ENCODE measurements at regions not wholly inside any gene's neighbourhood (a gene's known extent, or its start where the extent isn't known, plus 50 kb on each side); places are given as distances from the start of the nearest gene placed in this dataset.
"Not testable (repeated sequence)": the region's sequence is repeated elsewhere in the genome, so short reads cannot be mapped to it uniquely, and the experiment has no call there.

DNA sequence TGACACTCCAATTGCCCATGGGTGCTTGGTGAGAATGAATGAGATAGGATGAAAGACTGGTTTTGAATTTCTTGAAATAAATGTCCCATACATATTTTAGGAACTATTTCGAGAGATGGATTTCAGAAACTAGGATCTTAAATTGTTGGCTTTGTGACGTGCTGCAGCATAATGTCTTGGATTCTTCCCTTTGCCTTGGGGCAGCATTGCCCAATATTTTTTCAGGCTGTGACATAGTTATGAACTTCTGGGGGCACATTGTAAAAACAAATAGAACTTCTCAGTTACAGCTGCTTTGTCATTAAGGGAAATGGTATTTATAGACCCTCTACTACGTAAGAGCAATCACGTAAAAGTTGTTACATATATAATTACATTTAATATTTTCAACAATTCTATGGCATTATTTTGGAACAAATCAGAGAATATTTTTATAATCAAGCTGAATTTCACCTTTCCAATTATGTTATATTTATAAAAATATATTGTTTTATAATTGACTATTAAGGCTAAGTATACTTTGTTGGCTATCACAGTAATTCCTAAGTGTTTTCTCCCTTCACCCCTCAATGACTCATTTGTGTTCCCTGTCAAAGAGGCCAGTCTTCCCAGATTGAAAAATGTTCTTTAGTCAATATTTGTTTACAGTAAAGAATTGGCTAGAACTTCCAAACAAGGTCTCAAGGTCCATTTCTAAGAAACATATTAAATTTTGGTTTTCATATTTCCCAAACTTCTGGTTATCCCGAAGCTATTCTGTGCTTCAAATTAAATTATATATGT is 1388.3 kb upstream of the ACO1 start:
- no peak for DNase-seq (ENCODE audit: low read depth)

DNA sequence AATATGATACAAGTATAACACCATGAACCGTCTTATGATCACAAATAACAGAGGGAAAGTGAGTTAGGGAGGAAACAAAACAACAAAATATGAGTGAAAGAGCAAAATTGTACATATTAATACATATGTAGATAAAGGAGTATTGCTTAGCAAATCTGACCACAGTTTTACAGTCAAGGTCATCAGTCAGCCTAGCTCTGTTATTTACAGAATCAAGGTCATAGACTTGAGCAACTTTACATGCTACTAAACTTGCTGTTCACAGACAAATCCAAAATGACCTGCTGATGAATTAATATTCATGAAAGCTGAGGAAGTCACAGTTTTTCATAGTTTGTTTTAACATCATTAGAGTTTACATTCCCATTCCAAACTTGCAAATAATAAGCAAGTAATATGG is 1387.7 kb upstream of the ACO1 start:
- no peak for DNase-seq (ENCODE audit: low read depth)

DNA sequence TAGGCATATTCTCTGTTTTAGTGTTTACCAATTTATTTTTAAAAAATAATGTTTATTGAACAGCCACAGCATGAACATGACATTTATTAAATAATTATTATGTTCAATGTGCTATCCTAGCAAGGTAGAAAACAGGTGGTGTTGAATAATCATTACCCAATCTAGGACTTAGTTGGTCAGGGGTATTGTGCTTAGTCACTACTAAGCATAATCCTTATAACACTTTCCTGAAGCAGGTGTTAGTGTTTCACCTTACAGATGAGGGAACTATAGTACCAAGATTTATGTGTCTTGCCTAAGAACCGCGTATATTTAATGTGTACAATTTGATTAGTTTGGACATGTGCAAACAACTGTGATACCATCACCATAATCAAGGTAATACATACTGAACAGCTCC is 1387.2 kb upstream of the ACO1 start:
- no peak for DNase-seq (ENCODE audit: low read depth)

DNA sequence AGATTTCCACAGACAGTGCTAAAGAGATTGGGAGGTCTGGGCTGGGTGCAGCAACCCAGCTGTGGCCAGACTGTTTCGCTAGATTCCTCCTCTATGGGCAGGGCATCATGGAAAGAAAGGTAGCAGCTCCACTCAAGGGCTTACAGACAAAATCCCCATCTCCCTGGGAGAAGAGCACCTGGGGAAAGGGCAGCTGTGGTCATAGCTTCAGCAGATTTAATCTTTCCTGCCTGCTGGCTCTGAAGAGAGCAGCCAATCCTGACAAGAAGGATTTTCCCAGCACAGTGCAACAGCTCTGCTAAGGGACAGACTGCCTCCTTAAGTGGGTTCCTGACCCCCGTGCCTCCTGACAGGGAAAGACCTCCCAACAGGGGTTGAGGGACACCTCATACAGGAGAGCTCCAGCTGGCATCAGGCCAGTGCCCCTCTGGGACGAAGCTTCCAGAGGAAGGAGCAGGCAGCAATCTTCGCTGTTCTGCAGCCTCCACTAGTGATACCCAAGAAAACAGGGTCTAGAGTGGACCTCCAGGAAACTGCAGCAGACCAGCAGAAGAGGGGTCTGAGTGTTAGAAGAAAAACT is 1379.3 kb upstream of the ACO1 start:
- DNase-seq (ENCODE audit: low read depth) = no peak

DNA sequence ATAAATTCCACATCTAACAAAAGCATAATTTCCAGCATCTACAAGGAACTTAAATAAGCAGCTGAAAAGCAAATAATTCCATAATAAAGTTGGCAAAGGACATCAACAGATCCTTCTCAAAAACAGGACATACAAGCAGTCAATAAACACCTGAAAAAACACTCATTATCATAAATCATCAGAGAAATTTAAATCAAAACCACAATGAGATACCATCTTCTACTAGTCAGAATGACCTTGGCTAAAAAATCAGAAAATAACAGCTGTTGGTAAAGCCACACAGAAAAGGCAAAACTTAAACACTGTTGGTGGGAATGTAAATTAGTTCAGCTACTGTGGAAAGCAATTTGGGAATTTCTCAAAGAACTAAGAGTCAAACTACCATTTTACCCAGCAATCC is 1371.1 kb upstream of the ACO1 start:
- no peak for DNase-seq (ENCODE audit: low read depth)

DNA sequence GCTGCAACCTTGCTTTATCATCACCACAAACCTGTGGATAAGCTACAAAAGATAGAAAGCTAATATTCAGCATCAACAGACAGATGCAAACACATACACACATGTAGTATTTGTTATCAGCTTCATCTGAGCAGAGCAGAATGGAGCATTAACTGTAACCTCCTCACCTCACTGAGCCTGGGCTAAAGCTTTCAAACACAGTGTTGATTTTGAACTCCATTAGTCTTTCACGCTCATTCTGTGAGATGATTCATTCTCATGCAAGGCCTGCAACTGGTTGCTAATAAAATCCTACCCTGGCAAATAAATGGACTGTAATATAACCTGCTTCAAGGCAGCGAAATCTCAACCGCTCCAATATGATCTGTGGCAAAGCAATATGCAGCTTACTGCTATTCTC is 1360.6 kb upstream of the ACO1 start:
- no peak for DNase-seq (ENCODE audit: low read depth)

DNA sequence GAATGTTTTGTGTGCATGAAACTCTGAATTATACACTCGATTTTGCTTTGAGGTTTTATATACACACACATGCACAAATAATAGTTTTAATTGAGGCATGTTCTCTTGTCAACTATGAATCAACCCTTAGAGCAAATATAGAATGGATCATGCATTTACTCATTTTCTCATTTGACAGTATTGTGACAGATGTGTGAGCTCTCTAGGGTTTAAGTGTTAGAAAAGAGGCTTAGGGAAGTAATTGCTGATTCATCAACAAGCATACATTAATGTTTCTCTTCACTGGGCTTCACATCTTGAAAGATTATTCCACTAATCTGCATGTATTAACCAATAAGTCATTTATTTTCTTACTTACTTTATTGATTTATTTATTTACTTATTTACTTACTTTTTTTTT is 1356.8 kb upstream of the ACO1 start:
- DNase-seq (ENCODE audit: low read depth) = no peak

DNA sequence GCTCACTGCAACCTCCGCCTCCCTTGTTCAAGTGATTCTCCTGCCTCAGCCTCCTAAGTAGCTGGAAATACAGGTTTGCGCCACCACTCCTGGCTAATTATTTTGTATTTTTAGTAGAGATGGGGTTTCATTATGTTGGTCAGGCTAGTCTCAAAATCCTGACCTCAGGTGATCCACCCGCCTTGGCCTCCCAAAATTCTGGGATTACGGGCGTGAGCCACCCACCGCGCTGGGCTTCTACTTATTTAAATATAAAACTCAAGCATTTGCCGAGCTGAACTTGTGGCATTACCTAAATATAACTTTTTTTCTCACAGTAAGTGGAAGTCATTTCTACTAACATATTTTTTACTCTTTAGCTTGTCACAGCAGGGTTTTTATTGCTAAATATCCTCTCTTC is 1356.3 kb upstream of the ACO1 start:
- DNase-seq (ENCODE audit: low read depth) = no peak

DNA sequence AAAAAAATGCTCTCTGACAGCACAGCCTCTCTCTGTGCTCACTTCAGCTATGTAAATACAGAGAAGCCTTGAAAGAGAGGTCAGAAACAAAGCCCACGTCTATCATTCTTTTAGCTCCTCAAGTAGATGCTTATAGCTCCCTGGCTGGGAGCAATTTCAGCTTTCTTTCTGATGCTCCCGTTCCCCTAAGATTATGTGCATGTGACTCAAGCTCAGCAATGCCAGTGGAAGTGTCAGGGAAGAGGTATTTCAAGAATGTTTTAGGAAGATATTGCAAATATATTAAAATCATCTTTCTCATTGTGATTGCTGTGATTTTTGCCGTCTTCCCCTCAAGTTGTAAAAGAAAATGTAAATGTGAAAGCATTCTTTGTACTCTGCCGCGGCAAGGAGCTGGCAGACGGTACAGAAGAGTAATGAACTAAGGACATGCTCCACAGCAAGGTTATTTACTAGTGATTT is 1353.7 kb upstream of the ACO1 start:
- DNase-seq (ENCODE audit: low read depth) = no peak

DNA sequence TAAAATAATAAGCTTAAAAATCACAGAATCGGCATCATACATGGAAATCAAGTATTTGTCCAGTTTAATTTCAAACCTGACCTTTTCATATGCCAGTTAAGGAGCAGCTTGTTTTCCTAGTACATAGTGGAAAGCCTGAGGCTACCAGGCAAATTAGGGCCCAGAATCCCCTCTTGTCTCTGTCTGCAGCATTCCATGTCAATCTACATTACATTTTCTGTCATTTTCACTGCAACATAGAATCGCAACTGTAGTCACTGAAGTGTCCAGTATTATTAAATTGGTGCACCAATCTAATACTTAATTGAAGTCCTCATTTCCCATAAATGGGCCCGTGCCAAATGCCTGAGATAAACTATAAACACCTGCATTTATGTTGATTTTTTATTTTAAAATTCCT is 1352.2 kb upstream of the ACO1 start:
- DNase-seq (ENCODE audit: low read depth) = no peak

DNA sequence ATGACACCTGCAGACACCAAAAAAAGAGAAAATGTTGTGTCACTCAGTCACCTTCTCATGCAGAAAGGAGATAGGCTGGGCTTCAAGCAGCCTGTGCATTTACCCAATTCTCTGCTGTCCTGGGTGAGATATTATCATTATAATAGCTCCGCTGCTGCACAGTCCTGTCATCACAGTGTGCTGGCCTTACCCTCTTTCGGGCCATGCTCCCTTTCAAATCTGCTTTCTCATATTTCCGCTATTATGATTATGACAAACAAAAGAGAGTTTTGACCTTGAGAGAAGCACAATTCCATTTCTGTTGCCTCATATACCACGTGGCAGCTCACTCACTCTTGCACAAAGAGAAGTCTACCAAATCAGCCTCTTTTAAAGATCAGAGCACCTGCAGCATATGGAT is 1350.1 kb upstream of the ACO1 start:
- no peak for DNase-seq (ENCODE audit: low read depth)

DNA sequence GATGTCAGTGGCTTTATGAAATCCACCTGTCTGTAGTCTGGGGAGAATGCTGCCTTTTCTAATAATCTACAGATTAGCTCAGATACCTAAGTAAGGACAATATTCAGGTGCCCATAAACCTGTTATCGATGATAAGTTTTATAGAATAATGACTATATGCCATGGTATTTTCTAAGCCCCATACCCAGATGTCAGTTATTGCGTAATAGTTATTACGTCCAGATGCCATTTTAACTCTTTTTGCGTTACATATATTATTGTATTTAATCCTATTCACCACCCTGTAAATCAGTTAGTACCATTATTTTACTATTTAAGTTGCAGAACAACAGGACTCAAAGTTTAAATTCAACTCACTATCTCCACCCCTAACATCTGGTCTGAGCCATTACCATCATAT is 1343.9 kb upstream of the ACO1 start:
- DNase-seq (ENCODE audit: low read depth) = no peak

DNA sequence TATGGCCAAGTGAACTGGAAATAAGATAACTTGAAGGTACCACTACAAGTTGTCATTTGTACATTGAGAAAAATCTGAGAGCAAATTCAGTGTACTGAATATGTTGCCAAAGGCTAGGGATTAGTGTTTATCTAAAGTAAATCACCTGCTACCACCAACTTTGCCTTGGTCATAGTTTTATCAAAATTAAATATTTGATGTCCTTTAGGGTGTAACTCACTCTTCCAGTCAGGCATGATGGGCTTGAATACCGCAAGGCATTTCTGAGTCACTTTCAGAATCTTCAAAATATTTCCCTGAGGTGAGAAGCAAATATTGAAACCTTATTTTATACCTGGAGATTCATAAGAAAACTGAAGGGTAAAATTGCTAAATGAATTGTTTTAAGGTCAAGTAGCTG is 1338.6 kb upstream of the ACO1 start:
- DNase-seq (ENCODE audit: low read depth) = no peak

DNA sequence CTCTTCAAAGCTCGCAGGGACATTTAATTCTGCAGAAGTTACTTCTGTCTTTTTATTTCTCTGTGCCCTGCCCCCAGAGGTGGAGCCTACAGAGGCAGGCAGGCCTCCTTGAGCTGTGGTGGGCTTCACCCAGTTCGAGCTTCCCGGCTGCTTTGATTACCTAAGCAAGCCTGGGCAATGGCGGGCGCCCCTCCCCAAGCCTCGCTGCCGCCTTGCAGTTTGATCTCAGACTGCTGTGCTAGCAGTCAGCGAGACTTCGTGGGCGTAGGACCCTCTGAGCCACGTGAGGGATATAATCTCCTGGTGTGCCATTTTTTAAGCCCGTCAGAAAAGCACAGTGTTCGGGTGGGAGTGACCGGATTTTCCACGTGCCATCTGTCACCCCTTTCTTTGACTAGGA is 1322.9 kb upstream of the ACO1 start:
- DNase-seq (ENCODE audit: low read depth) = not testable (repeated sequence)

DNA sequence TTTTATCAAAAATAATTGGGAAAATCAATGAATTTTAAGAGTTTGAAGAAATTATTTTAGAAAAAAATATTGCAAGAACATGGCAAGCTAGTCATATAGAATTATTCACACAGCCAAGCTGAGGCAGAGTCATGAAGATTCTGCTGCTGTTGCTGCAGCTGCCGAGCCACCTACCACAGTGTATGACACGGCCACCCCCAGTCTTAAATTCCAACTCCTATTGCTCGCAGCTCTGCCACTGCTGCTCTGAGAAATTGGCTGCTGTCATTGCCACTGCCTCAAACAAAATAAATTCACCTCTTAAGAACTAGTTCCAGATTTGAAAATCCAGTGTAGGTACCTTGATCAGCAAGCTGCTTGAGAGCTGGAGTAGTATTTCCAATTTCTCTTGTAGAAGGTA is 1318.8 kb upstream of the ACO1 start:
- DNase-seq (ENCODE audit: low read depth) = no peak

DNA sequence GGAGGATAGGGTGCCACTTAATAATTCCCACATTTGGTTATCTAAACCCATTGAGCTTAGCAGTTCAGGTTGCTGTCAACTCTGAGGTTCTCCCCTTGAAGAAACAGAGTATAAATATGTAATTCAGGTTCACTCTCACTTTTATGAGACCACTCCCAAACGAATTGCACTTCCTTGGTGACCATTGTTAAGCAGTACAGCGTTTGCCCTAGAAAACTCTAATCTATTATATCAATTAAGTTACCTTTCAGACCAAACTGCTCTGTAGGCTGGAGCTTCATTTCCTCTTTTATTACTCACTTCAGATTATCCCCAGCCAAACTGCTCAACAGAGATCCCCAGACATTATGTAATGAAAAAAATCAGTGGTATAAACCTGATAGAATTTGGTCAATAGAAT is 1317.0 kb upstream of the ACO1 start:
- DNase-seq (ENCODE audit: low read depth) = no peak

DNA sequence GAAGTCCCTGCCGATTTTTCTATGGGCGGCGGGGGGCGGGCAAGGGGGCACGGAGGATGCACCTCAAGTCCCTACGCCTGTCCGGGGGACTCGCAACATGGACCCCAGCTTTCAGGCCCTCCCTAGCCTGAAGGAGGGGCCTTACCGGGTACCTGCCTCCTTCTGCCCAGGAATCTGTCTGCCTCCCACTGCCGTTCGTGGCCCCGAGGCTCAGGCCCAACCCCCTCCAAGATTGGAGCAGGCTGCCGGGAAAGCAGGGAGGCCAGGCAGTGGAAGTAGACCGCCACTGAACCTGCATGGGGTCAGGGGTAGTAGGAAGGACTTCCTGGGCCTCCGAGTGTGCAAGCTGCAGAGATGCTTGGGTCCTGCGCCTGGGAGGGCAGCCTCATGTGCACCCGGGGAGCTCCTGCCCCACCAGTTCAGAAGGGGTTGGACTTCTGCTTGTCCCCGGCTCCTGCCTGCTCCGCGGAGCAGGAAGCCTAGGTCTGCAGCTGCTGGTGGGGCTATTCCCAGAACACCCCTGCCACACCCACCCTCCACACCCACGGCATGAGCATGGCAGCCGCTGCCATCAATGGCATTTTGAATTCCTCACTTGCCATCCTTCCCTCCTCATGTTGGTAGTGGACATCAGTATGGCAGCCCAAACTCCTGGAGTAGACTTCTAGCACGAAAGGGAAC is 1312.7 kb upstream of the ACO1 start:
- DNase-seq (ENCODE audit: low read depth) = no peak

DNA sequence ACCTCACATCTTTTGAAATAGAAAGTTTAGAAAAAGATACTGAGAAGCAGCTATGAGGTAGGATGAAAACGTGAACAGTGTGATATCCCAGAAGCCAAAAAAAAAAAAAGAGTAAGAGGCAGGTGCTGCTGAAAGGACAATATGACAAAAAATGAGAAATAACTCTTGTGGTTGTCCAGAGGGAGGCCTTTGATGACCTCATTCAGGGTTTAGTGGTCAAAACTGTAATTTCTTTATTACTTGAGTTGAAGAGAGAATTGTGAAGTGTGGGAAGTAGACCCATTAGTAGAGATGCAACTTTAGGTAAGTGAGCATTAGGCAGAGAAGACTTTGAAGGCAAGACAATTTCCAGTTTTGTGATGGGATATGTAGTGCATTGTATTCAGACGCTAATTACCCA is 1306.3 kb upstream of the ACO1 start:
- no peak for DNase-seq (ENCODE audit: low read depth)

DNA sequence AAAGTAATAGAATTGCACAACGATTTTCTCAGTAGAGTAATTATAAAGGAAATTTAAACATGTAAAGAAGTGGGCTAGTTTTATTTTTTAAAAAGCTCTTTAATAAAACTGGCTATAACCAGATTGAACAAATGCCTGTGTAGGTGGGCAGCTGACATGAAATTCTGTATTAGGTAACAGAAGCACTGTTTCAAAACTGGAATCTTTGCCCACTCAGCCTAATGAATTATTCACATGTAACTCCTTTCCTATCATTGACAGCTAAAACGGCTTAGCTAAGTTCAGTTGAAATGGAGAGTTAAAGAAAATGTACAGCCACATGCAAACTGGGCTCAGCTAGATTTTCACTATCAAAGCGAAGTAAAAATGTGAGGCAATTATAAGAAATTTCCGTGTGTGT is 1300.1 kb upstream of the ACO1 start:
- DNase-seq (ENCODE audit: low read depth) = no peak

DNA sequence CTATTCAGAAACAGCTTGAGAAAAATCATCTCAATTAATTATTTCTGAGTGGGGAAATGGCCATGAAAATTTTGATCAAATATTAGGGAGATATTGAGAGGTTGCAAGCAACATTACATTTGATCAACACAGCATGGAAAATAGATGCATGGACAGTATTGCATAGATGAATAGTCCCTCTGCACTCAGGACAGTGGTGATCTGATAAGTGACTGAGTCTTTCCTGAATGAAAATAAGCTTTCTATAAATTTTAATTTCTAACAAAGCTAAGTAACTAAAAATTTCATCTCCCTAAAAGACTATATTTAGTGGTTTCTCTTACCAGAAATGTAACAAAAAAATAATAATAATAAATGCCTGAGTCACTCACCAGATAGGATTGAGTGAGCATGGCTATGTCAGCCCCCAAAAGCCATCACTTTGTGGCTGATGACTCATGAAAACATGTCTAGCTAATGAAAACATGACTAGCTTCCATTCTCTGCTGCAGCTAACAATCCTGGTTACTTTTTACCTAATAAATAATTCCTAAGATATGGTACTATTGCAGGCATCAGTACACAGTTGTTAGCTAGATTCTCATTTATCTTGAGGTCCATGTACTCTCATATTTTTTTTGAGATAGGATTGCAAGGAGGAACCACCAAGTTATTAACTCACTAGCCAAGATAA is 1294.8 kb upstream of the ACO1 start:
- no peak for DNase-seq (ENCODE audit: low read depth)

DNA sequence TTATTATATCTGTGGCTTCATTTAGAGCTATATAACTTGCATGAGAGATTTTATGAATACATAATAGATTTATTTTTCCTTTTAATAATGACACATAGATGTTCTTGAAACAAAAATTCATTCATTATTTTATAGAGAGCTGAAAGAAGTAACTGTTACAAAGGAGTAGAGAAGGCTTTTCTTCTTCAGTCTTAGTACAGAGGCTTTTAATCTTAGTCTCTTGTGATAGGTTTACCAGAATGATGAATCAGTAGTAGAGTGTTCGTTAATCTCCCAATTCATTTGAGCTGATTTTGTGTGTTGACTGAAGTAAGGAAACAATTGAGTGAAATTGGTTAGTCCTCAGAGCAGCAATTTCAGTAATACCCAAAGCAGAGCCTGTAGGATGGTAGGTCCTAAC is 1284.1 kb upstream of the ACO1 start:
- no peak for DNase-seq (ENCODE audit: low read depth)

DNA sequence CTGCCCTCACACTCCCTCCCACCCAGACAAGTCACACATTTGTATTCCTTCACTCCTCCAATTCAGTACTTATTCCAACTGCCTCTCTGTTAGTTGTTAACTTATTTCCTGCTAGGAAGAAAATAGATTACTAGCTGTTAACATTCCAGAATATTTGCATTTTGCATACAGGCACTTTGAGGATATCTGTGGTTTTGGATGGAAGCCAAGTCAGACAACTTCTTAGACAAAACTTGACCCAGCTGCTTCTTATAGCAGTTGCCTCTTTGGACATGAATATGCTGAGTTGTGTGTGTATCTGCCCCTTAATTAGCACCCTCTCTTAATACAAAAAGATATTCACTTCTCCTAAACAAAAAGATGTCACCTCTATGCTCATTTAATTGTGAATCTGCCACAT is 1280.6 kb upstream of the ACO1 start:
- DNase-seq (ENCODE audit: low read depth) = no peak

DNA sequence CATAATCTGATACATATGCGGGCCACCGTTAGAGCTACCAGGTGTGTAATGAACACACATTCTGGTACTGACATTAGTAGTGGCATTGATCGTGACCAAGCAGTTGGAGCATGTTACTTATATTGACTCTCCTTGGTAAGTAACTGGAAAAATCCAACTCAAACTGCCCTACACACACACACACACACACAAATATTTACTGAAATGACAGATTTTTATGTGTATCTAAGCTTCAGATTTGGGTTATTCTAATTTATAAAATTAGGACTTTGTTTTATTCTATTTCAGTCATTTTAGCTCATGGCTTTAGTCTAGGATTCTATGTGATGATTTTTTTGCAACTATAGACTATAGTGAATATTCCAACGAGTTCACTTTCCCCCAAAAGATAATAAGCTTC is 1280.2 kb upstream of the ACO1 start:
- DNase-seq (ENCODE audit: low read depth) = no peak
